HG02623 (cell line): ENCODE measurements at regions not wholly inside any gene's neighbourhood (a gene's known extent, or its start where the extent isn't known, plus 50 kb on each side); places are given as distances from the start of the nearest gene placed in this dataset.

Experiments used
- ATAC-seq: cut with Tn5 transposase; IDR thresholded peaks from one replicate; pipeline ENCODE4 v1.9.1; 2021; ENCODE audit warnings: moderate library complexity; ENCODE audit not compliant: unreplicated experiment

DNA sequence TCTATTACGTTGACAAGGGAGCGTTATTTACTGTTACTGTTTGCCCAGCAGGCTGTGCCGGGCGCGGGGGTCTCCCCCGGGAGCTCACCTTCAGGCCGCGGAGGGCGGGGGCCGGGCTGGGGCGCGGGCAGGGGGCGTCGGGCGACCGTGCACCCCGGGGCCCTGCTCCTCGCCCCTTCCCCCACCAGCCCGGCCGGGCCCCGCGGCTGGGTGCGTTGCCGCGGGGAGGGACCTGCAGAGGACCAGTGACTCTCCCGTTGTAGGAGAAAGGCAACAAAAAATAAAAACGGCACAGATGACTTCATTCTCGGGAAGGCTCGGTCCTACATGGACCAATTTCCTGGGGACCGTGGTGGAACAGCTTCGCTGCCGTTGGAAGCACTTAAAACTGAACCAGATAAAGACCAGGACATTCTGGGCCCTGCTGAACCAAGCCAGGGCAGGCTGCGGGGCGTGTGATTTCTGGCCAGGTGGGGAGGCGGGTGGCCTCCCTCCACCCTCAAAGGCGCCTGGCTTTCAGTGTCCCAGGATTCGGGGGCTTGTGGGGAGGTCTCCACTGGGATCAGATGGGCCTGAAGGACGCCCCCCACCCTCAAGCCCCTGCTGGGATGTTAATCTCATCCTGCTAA is 57.4 kb downstream of the IGLL1 start:
- ATAC-seq: no peak

DNA sequence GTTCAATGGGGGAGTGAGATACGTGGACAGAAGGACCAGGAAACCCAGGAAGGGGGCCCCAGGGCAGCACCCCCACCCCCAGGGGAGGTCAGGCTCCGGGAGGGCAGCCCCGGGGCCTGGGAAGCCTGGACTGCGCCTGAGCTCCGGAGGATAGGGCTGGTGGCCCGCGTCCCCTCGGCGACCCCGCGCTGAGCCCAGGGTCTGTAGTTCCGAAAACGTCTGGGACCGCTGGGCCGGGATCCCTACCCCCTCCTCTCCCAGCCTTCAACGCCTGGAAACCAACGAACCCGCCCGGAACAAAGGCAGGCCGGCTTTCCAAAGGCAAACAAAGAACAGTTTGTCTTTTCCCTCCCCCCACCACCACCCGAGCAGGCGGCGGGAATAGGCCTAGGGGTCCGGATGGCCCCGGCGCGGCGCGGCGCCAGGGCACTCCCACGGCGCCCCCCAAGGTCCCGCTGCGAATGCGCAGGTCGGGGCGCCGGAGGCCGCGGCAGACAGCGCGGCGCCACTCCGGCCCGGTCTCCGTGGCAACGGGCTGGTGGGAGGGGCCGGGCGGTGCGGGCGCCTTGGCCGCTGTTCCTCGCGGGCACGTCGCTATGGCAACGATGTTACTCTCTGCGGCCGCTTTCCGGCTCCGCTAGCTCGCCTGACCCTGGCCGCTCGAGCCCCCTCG is 58.5 kb downstream of the IGLL1 start:
- ATAC-seq: no peak

DNA sequence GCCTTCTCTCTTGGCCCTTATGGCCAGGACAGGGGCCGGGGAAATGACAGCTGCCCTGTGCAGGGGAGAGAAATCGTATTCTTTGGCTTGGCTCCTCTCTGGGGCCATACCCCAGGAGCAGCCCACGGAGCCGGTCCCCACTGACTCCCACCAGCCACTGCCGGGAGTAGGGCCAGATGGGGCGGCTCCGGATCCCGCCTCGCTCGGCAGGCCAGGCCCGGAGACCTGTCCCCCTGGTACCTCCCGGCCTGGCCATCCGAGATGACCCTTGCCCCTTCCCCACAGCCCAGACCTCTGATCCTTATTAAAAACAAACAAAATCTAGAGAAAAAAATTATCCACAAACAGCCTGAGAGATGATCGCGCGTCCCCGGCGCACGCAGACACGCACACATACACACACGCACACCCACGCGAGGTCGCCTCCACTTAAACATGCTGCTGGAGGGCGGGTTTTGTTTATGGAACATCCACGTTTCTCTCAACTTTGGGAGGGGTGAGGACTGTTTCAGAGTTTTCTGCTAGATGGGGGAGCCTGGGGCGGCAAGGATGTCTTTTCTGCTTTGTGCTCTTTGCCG is 59.1 kb downstream of the IGLL1 start:
- ATAC-seq: no peak

GRCh38 chr22:23519442-23520157 is 60.5 kb downstream of the IGLL1 start:
- no peak for ATAC-seq

DNA sequence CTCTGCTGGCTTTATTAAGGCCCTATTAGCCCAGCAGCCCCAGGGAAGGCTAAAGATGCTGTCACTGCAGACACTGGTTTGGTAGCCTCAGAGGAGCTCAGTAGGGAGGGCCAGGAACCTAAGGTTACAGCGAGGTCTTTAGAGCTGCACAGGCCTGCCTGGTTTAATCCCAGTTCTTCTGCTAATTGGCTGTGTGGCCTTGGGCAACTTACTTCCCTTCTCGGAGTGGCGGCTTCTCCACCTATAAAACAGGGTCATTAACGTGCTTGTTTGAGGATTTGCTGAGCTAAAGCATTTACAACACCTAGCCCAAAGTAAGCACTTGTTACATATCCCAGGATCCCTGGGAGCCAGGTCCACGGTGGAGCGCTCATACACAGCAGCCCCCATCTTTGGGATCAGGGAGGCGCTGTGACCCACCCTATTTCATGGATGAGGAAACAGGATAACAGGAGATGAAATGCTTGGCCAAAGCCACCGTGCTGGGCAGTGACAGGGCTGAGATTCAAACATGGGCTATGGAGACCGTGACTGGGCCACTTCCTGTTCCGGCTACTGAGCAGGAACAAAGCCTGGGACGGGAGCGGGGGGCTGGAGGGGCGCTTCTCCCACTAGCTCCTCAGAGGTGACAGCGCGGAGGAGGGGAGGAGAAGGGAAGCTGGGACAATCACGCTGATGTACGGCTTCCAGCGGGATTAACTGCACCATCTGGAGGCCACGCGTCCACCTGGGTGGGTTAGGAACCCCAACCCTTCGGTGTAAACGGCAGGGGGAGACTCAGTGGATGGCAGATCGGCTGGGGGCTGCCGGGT is 61.5 kb downstream of the IGLL1 start:
- no peak for ATAC-seq

GRCh38 chr22:23517804-23518375 is 62.2 kb downstream of the IGLL1 start:
- ATAC-seq: no peak

DNA sequence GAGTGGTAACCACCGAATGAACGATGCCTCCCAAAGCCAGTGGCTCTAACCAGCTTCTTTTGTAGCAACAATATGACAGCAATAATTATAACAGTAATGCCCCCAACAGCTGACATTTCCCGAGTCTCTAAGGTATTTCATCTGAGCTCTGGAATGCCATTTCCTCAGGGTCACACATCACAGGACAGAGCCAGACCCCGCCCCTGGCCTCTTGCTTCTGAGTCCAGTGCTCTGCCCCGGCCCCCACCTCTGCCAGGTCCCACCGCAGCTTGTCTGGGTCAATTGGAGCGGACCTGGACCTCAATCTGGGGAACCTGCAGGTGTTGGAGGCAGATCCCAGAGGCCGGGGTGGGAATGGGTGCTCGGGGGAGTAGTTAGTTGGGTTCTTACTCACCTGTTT is 63.8 kb downstream of the IGLL1 start:
- ATAC-seq: no peak

- ATAC-seq: no peak
Measured at GRCh38 chr22:23514322-23515038, 65.6 kb downstream of the IGLL1 start.

- no peak for ATAC-seq
Measured at GRCh38 chr22:23513705-23514104, 66.4 kb downstream of the IGLL1 start.

DNA sequence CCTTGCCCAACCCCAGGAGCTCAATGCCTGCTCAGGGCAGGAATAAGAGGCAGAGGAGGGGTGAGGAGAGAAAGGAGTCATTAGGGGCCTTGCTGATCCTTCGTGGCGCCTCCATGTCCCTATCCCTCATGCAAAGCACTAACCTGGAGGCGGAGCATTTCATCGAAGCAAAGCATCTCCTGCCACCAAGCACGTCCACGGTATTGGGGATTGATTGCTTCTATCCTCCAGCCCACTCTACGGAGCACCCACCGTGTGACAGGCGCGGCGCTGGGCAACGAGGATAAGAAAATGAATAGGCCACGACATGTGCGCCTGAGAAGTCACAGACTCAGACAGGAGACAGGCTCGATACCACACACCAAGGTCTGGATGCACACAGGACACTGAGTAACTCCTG is 67.0 kb downstream of the IGLL1 start:
- no peak for ATAC-seq

GRCh38 chr22:23512721-23513120 is 67.4 kb downstream of the IGLL1 start:
- no peak for ATAC-seq

DNA sequence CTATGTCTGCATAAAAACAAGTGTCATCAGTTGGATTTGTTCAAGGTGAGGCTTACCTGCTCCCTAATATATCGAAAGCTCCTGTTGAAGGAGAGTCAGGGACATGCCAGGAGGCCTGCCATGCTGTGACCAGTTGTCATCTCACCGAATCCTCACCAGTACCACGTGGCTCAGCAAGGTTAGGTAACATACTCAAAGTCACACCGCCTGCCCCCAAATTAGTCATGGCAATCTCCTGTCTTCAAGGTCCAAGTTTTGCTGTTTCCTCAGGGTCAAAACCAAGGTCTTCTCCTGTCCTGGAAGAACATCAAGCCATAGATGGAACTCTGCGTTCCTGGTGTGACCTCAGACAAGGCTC is 67.8 kb downstream of the IGLL1 start:
- ATAC-seq: no peak

GRCh38 chr22:23511627-23512347 is 68.3 kb downstream of the IGLL1 start:
- no peak for ATAC-seq

DNA sequence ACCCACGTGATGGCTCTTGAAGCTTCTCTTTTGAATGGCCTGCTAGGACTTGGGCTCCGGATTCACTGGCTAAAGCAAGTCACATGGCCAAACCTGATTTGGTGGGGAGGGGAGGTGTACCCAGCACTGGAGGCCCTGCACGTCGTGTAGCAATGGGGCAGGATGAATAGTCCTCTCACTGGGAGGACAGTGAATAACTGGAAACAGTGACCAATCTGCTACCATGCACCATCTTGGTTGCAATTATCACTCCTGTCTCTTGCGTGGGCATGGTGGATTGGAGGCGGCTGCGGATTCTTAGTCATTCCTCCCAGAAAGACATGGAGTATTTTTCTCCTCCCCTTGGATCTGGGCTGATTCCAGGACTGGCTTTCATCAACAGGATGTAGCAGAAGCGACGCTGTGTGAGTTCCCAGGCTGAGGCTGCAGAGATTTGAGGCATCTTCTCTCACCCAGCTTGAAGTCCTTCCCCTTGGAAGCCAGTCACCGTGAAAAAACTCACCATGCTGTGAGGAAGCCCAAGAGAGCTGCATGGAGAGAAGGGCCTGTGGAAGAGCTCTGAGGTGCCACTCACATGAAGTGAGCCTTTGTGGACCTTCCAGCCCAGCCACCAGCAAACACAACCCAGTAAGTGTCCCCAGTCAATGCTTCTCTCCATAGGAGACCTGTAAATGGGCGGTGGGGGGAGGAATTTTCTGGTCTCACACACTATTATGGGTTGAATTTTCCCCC is 70.4 kb downstream of the IGLL1 start:
- no peak for ATAC-seq

- ATAC-seq: no peak
Measured at GRCh38 chr22:23504516-23504915, 75.6 kb downstream of the IGLL1 start.

DNA sequence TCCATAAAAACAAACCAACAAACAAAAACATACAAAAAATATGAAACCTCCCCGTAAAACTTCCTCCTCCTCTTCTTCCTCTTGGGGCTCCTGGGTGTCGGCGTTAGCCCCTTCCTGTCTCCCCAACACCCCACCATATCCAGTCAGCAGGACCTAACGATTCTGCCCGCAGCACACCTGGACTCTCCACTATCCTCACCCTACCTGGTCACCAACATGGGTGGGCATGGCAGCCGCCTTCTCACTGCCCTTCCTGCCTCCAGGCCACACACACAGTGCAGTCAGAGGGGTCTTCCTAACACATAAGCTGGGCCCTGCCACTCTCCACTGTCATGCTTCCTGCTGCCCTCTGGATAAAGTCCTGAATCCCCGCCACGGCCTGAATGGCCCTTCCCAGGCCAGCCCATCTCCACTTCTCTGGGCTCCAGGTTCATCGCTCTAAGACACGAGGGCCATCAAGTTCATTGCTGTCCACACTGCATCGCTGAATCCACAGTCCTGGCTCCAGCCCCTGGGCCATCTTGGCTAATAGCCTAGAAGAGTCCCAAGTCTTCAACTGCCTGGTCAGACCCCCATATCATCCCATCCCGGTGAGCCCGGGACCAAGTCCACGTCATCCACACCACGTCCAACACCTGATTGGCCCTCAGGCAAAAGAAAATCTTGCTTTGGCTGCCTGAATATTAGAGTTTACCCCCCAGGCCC is 76.2 kb downstream of the IGLL1 start:
- ATAC-seq: no peak

DNA sequence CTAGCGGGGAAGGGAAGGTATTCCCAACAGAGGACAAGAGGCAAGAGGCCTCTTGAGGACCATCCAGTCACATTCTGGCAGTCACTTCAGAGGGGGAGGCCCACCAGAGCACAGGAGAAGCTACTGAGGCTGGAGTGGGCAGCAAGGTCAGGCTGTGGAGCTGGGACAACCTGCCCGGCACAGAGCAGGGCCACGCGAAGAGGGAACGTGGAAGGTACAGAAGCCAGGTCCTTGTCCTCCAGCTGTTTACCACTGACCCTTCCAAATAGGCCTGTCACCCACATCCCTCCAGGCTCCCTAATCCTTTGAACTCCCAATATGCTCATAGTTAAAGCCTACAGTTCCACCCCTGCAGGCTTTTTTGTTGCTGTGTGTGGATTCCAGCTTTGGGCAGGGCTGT is 76.9 kb downstream of the IGLL1 start:
- no peak for ATAC-seq

DNA sequence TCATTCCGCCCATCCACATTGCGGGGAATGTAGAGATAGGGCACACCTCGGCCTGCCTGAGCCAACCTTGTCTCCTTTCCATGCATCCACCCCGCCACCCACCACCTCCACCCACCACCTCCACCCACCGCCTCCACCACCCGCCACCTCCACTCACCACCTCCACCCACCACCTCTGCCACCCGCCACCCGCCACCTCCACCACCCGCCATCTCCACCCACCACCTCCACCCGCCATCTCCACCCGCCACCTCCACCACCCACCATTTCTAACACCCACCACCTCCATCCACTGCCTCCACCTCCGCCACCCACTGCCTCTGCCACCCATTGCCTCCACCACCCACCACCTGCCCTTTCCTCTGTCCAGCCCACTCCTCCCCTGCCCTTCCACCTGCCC is 78.4 kb downstream of the IGLL1 start:
- no peak for ATAC-seq
